Activated naive CD8-positive, alpha-beta T cell treated with anti-CD3 and anti-CD28 coated beads for 36 hours (primary cell): ENCODE measurements at regions not wholly inside any gene's neighbourhood (a gene's known extent, or its start where the extent isn't known, plus 50 kb on each side); places are given as distances from the start of the nearest gene placed in this dataset.

Experiments
- DNase-seq: peaks from one replicate; pipeline ENCODE4 v3.0.0; 2021
- H3K27ac Mint-ChIP-seq: one replicate; pipeline ENCODE4 v1.8.0; 2022; ENCODE audit warnings: mild to moderate bottlenecking, moderate library complexity, mixed read lengths
- H3K27me3 Mint-ChIP-seq: one replicate; pipeline ENCODE4 v1.8.0; 2022; ENCODE audit warnings: mild to moderate bottlenecking, mixed read lengths
- H3K36me3 Mint-ChIP-seq: one replicate; pipeline ENCODE4 v1.8.0; 2021; ENCODE audit warnings: mild to moderate bottlenecking, mixed read lengths
- H3K4me1 Mint-ChIP-seq: one replicate; pipeline ENCODE4 v1.8.0; 2021; ENCODE audit warnings: mixed read lengths
- H3K4me3 Mint-ChIP-seq: one replicate; pipeline ENCODE4 v1.8.0; 2022; ENCODE audit warnings: mild to moderate bottlenecking, moderate library complexity, mixed read lengths
- H3K9me3 Mint-ChIP-seq: one replicate; pipeline ENCODE4 v1.8.0; 2022; ENCODE audit warnings: mixed read lengths

- Mint-ChIP-seq H3K27me3 (peaks cover 27% of the 10 kb centered on the region), H3K27ac (no peak overlapping the region), H3K36me3 (no peaks in the 10 kb centered on the region), H3K9me3 (no peaks in the 10 kb centered on the region), H3K4me3 (no peak overlapping the region), H3K4me1 (peaks cover 7% of the 10 kb centered on the region)
- DNase-seq = no peak
Measured at GRCh38 chr1:221888218-221888617, 146.3 kb upstream of the DUSP10 start.

- no peak overlapping the region for H3K27ac Mint-ChIP-seq
- no peak for DNase-seq
- H3K27me3 Mint-ChIP-seq = peaks cover 24% of the 10 kb centered on the region
- H3K9me3 Mint-ChIP-seq = no peaks in the 10 kb centered on the region
- H3K36me3 Mint-ChIP-seq = no peaks in the 10 kb centered on the region
- H3K4me3 Mint-ChIP-seq = no peak overlapping the region
- peaks cover 7% of the 10 kb centered on the region for H3K4me1 Mint-ChIP-seq
Measured at GRCh38 chr1:221887758-221888157, 145.9 kb upstream of the DUSP10 start.

GRCh38 chr1:221887415-221887746 is 145.5 kb upstream of the DUSP10 start:
- no peaks in the 10 kb centered on the region for H3K9me3 Mint-ChIP-seq
- peaks cover 7% of the 10 kb centered on the region for H3K4me1 Mint-ChIP-seq
- H3K4me3 Mint-ChIP-seq = no peak overlapping the region
- no peaks in the 10 kb centered on the region for H3K36me3 Mint-ChIP-seq
- DNase-seq = no peak
- peaks cover 24% of the 10 kb centered on the region for H3K27me3 Mint-ChIP-seq
- no peak overlapping the region for H3K27ac Mint-ChIP-seq

GRCh38 chr1:221886743-221887414 is 145.0 kb upstream of the DUSP10 start:
- no peak overlapping the region for H3K4me3 Mint-ChIP-seq
- H3K4me1 Mint-ChIP-seq = peaks cover 6% of the 10 kb centered on the region
- no peaks in the 10 kb centered on the region for H3K9me3 Mint-ChIP-seq
- no peak overlapping the region for H3K27ac Mint-ChIP-seq
- H3K36me3 Mint-ChIP-seq = no peaks in the 10 kb centered on the region
- no peak for DNase-seq
- H3K27me3 Mint-ChIP-seq = peaks cover 24% of the 10 kb centered on the region

- no peaks in the 10 kb centered on the region for H3K36me3 Mint-ChIP-seq
- no peak for DNase-seq
- H3K27me3 Mint-ChIP-seq = peaks cover 24% of the 10 kb centered on the region
- no peak overlapping the region for H3K27ac Mint-ChIP-seq
- no peaks in the 10 kb centered on the region for H3K9me3 Mint-ChIP-seq
- H3K4me1 Mint-ChIP-seq = peaks cover 5% of the 10 kb centered on the region
- no peak overlapping the region for H3K4me3 Mint-ChIP-seq
Measured at GRCh38 chr1:221886311-221886710, 144.4 kb upstream of the DUSP10 start.

GRCh38 chr1:221884821-221885220 is 142.9 kb upstream of the DUSP10 start:
- Mint-ChIP-seq H3K9me3 (no peaks in the 10 kb centered on the region), H3K4me1 (no peaks in the 10 kb centered on the region), H3K36me3 (no peaks in the 10 kb centered on the region), H3K27me3 (peaks cover 24% of the 10 kb centered on the region), H3K4me3 (no peak overlapping the region), H3K27ac (no peak overlapping the region)
- DNase-seq = no peak

- DNase-seq = no peak
- Mint-ChIP-seq H3K9me3 (no peaks in the 10 kb centered on the region), H3K36me3 (no peaks in the 10 kb centered on the region), H3K27me3 (peaks cover 11% of the 10 kb centered on the region), H3K4me1 (peaks cover 14% of the 10 kb centered on the region), H3K4me3 (no peak overlapping the region), H3K27ac (no peak overlapping the region)
Measured at GRCh38 chr1:221881805-221882581, 140.1 kb upstream of the DUSP10 start.

- H3K27ac Mint-ChIP-seq = no peak overlapping the region
- no peak for DNase-seq
- H3K36me3 Mint-ChIP-seq = no peaks in the 10 kb centered on the region
- peaks cover 18% of the 10 kb centered on the region for H3K4me1 Mint-ChIP-seq
- H3K27me3 Mint-ChIP-seq = peaks cover 3% of the 10 kb centered on the region
- no peaks in the 10 kb centered on the region for H3K9me3 Mint-ChIP-seq
- no peak overlapping the region for H3K4me3 Mint-ChIP-seq
Measured at GRCh38 chr1:221880182-221880581, 138.3 kb upstream of the DUSP10 start.

GRCh38 chr1:221878134-221878533 is 136.2 kb upstream of the DUSP10 start:
- H3K27me3 Mint-ChIP-seq = peaks cover 3% of the 10 kb centered on the region
- no peak overlapping the region for H3K27ac Mint-ChIP-seq
- peaks cover 18% of the 10 kb centered on the region for H3K4me1 Mint-ChIP-seq
- DNase-seq = no peak
- H3K36me3 Mint-ChIP-seq = no peaks in the 10 kb centered on the region
- no peak overlapping the region for H3K4me3 Mint-ChIP-seq
- H3K9me3 Mint-ChIP-seq = no peaks in the 10 kb centered on the region

GRCh38 chr1:221877311-221877710 is 135.4 kb upstream of the DUSP10 start:
- H3K9me3 Mint-ChIP-seq = no peaks in the 10 kb centered on the region
- no peak overlapping the region for H3K27ac Mint-ChIP-seq
- no peaks in the 10 kb centered on the region for H3K36me3 Mint-ChIP-seq
- H3K4me3 Mint-ChIP-seq = no peak overlapping the region
- H3K4me1 Mint-ChIP-seq = peaks cover 18% of the 10 kb centered on the region
- no peak for DNase-seq
- peaks cover 6% of the 10 kb centered on the region for H3K27me3 Mint-ChIP-seq

- DNase-seq = no peak
- Mint-ChIP-seq H3K27ac (no peak overlapping the region), H3K4me3 (no peak overlapping the region), H3K9me3 (no peaks in the 10 kb centered on the region), H3K4me1 (peaks cover 18% of the 10 kb centered on the region), H3K36me3 (no peaks in the 10 kb centered on the region), H3K27me3 (peaks cover 7% of the 10 kb centered on the region)
Measured at GRCh38 chr1:221875004-221875330, 133.1 kb upstream of the DUSP10 start.

- no peak for DNase-seq
- Mint-ChIP-seq H3K4me3 (no peak overlapping the region), H3K36me3 (no peaks in the 10 kb centered on the region), H3K9me3 (no peaks in the 10 kb centered on the region), H3K27ac (no peak overlapping the region), H3K27me3 (peaks cover 7% of the 10 kb centered on the region), H3K4me1 (peaks cover 18% of the 10 kb centered on the region)
Measured at GRCh38 chr1:221874285-221875003, 132.6 kb upstream of the DUSP10 start.

- Mint-ChIP-seq H3K4me3 (no peak overlapping the region), H3K27ac (no peak overlapping the region), H3K4me1 (peaks cover 13% of the 10 kb centered on the region), H3K9me3 (no peaks in the 10 kb centered on the region), H3K36me3 (no peaks in the 10 kb centered on the region), H3K27me3 (peaks cover 7% of the 10 kb centered on the region)
- no peak for DNase-seq
Measured at GRCh38 chr1:221873673-221874072, 131.8 kb upstream of the DUSP10 start.

GRCh38 chr1:221871056-221871455 is 129.2 kb upstream of the DUSP10 start:
- no peaks in the 10 kb centered on the region for H3K36me3 Mint-ChIP-seq
- no peaks in the 10 kb centered on the region for H3K4me1 Mint-ChIP-seq
- no peak overlapping the region for H3K4me3 Mint-ChIP-seq
- H3K27ac Mint-ChIP-seq = no peak overlapping the region
- no peak for DNase-seq
- H3K9me3 Mint-ChIP-seq = no peaks in the 10 kb centered on the region
- H3K27me3 Mint-ChIP-seq = peaks cover 4% of the 10 kb centered on the region

- Mint-ChIP-seq H3K4me1 (no peaks in the 10 kb centered on the region), H3K9me3 (no peaks in the 10 kb centered on the region), H3K27me3 (peaks cover 4% of the 10 kb centered on the region), H3K27ac (no peak overlapping the region), H3K4me3 (no peak overlapping the region), H3K36me3 (no peaks in the 10 kb centered on the region)
- no peak for DNase-seq
Measured at GRCh38 chr1:221869779-221870178, 127.9 kb upstream of the DUSP10 start.
